ENCODE measurements at regions not wholly inside any gene's neighbourhood (a gene's known extent, or its start where the extent isn't known, plus 50 kb on each side); places are given as distances from the start of the nearest gene placed in this dataset.

GRCh38 chr15:95132774-95133173, 901.4 kb downstream of the MCTP2 start:
- TF ChIP-seq SPI1 (IDR thresholded peaks at IDR 0.05; ENCODE audit: borderline replicate concordance, low read depth) (no peak), POLR2AphosphoS5 (IDR thresholded peaks at IDR 0.05; ENCODE audit: low read depth) (no peak), CTCF (IDR thresholded peaks at IDR 0.05; ENCODE audit: insufficient read depth, low read length) (no peak), GABPA (IDR thresholded peaks at IDR 0.05; ENCODE audit: low read depth) (no peak)
- TF ChIP-seq, protein P1, sequence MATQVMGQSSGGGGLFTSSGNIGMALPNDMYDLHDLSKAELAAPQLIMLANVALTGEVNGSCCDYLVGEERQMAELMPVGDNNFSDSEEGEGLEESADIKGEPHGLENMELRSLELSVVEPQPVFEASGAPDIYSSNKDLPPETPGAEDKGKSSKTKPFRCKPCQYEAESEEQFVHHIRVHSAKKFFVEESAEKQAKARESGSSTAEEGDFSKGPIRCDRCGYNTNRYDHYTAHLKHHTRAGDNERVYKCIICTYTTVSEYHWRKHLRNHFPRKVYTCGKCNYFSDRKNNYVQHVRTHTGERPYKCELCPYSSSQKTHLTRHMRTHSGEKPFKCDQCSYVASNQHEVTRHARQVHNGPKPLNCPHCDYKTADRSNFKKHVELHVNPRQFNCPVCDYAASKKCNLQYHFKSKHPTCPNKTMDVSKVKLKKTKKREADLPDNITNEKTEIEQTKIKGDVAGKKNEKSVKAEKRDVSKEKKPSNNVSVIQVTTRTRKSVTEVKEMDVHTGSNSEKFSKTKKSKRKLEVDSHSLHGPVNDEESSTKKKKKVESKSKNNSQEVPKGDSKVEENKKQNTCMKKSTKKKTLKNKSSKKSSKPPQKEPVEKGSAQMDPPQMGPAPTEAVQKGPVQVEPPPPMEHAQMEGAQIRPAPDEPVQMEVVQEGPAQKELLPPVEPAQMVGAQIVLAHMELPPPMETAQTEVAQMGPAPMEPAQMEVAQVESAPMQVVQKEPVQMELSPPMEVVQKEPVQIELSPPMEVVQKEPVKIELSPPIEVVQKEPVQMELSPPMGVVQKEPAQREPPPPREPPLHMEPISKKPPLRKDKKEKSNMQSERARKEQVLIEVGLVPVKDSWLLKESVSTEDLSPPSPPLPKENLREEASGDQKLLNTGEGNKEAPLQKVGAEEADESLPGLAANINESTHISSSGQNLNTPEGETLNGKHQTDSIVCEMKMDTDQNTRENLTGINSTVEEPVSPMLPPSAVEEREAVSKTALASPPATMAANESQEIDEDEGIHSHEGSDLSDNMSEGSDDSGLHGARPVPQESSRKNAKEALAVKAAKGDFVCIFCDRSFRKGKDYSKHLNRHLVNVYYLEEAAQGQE (IDR thresholded peaks at IDR 0.05; ENCODE audit: insufficient replicate concordance, low read depth) = no peak
- no peak for DNase-seq (ENCODE audit: low read depth in 1 of 2, low spot score in 1 of 2)
- Histone ChIP-seq H3K4me3 (replicated peaks; ENCODE audit: insufficient read depth, low read length) (no peak overlapping the region), H3K27me3 (ENCODE audit: insufficient read depth, poor library complexity, severe bottlenecking) (no peaks in the 10 kb centered on the region), H3K27ac (replicated peaks) (no peak overlapping the region)

- no peak overlapping the region for H3K4me3 ChIP-seq (replicated peaks; ENCODE audit: insufficient read depth, low read length)
- H3K27me3 ChIP-seq (ENCODE audit: insufficient read depth, poor library complexity, severe bottlenecking) = no peaks in the 10 kb centered on the region
- DNase-seq (ENCODE audit: low read depth in 1 of 2, low spot score in 1 of 2) = no peak
- no peak overlapping the region for H3K27ac ChIP-seq (replicated peaks)
- TF ChIP-seq, protein P1 (IDR thresholded peaks at IDR 0.05; ENCODE audit: insufficient replicate concordance, low read depth) = no peak
- no peak for TF ChIP-seq SPI1 (IDR thresholded peaks at IDR 0.05; ENCODE audit: borderline replicate concordance, low read depth)
- no peak for TF ChIP-seq CTCF (IDR thresholded peaks at IDR 0.05; ENCODE audit: insufficient read depth, low read length)
- TF ChIP-seq POLR2AphosphoS5 (IDR thresholded peaks at IDR 0.05; ENCODE audit: low read depth) = no peak
- no peak for TF ChIP-seq GABPA (IDR thresholded peaks at IDR 0.05; ENCODE audit: low read depth)
Observed at GRCh38 chr15:95134431-95135110, 903.2 kb downstream of the MCTP2 start.

DNA sequence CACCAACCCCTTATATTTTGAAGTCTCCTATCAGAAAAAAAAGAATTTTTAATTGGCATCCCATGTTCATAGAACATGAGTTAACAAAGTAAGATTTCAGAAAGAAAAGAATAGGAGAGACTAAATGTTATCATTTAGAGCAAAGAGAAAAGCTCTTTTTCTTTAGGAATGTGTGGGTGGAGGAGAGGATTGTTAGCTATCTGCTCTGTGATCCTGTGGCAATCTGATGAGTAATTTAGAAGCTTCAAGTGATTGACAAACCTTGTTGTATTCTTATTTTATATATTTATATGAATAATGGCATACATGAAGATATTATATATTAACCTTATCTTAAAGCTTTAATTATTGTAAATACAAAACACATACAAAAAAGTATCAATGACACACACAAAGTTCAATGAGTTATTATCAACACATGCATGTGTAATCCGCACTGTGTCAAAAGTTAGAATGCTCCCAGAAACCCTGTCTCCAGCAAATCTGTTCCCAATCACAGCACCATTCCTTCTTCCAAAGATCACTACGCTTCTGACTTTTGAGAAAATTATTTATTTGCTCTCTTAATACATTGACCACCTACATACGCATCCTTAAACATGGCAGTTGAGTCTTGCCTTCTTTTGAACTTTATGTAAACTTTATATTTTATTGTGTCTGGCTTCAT, 907.4 kb downstream of the MCTP2 start:
- no peak for DNase-seq (ENCODE audit: low read depth in 1 of 2, low spot score in 1 of 2)

More for the DNA sequence above, 907.4 kb downstream of the MCTP2 start:
- TF ChIP-seq POLR2AphosphoS5 (IDR thresholded peaks at IDR 0.05; ENCODE audit: low read depth) = no peak
- TF ChIP-seq CTCF (IDR thresholded peaks at IDR 0.05; ENCODE audit: insufficient read depth, low read length) = no peak
- TF ChIP-seq GABPA (IDR thresholded peaks at IDR 0.05; ENCODE audit: low read depth) = no peak
- TF ChIP-seq SPI1 (IDR thresholded peaks at IDR 0.05; ENCODE audit: borderline replicate concordance, low read depth) = no peak
- TF ChIP-seq, protein P1 (IDR thresholded peaks at IDR 0.05; ENCODE audit: insufficient replicate concordance, low read depth) = no peak
- Histone ChIP-seq H3K4me3 (replicated peaks; ENCODE audit: insufficient read depth, low read length) (no peak overlapping the region), H3K27me3 (ENCODE audit: insufficient read depth, poor library complexity, severe bottlenecking) (no peaks in the 10 kb centered on the region), H3K27ac (replicated peaks) (no peak overlapping the region)
